MM.1S (cell line): ENCODE measurements at regions not wholly inside any gene's neighbourhood (a gene's known extent, or its start where the extent isn't known, plus 50 kb on each side); places are given as distances from the start of the nearest gene placed in this dataset.

Experiments
- EZH2 ChIP-seq: fragments of 300-600 bp; sonication (generic); optimal IDR thresholded peaks from 2 replicates; pipeline ENCODE3; 2017; ENCODE audit warnings: low read depth, mild to moderate bottlenecking, antibody characterized with exemption, low read length, mixed read lengths
- EZH2phosphoT487 ChIP-seq: fragments of 300-600 bp; sonication (generic); IDR thresholded peaks from 2 replicates; pipeline ENCODE4 v1.6.1; 2018; ENCODE audit warnings: antibody characterized with exemption, low read length
- TF ChIP-seq, protein P1 (sequence below): fragments of 300-600 bp; sonication (generic); IDR thresholded peaks from 2 replicates; pipeline ENCODE4 v1.5.1; 2016; ENCODE audit warnings: antibody characterized with exemption, low read length, mixed read lengths

DNA sequence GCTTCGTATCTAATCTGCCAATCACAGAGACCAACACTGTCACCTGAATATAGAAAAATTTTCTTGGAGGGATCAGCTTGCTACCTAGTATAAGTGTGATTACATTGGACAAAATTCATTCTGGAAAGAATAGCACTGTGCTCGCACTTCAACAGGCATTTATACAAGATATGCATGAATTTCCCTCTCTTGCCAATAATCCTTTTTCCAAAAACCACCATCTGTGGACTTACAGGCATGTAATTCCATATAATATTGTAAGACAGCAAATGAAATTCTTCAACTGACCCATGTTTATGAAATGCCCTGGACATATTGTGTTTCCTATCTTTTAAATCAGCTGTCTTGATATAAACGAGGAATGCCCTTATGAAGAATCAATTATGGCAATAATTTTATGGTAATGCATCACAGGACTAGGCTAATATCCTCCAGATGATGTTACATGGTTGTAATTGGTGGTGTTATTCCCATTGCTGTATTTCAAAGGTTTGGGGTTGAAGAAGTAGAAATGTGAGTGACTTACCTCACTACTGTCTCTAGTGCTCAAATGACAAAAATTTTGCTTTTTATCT lies 861.4 kb upstream of the NECTIN3 start:
- TF ChIP-seq, protein P1, sequence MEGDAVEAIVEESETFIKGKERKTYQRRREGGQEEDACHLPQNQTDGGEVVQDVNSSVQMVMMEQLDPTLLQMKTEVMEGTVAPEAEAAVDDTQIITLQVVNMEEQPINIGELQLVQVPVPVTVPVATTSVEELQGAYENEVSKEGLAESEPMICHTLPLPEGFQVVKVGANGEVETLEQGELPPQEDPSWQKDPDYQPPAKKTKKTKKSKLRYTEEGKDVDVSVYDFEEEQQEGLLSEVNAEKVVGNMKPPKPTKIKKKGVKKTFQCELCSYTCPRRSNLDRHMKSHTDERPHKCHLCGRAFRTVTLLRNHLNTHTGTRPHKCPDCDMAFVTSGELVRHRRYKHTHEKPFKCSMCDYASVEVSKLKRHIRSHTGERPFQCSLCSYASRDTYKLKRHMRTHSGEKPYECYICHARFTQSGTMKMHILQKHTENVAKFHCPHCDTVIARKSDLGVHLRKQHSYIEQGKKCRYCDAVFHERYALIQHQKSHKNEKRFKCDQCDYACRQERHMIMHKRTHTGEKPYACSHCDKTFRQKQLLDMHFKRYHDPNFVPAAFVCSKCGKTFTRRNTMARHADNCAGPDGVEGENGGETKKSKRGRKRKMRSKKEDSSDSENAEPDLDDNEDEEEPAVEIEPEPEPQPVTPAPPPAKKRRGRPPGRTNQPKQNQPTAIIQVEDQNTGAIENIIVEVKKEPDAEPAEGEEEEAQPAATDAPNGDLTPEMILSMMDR = no peak
- TF ChIP-seq EZH2 (no peak), EZH2phosphoT487 (no peak)
